K562 (cell line): ENCODE measurements at regions not wholly inside any gene's neighbourhood (a gene's known extent, or its start where the extent isn't known, plus 50 kb on each side); places are given as distances from the start of the nearest gene placed in this dataset.

Experiments used
- CBX5 ChIP-seq: IDR thresholded peaks from 2 replicates; pipeline ENCODE4 v1.6.1; 2014; ENCODE audit warnings: low read depth, borderline replicate concordance
- EZH2 ChIP-seq: IDR thresholded peaks from 2 replicates; pipeline ENCODE4 v1.6.1; 2012; ENCODE audit warnings: low read depth, mild to moderate bottlenecking, inconsistent platforms, low read length, borderline replicate concordance
- SIX5 ChIP-seq, 2 experiments: IDR thresholded peaks; 2 replicates each; pipeline ENCODE4 v1.6.1; 2011; ENCODE audit warnings: low read length in 2 of 2, borderline replicate concordance in 1 of 2, low read depth in 1 of 2, mild to moderate bottlenecking in 1 of 2, moderate library complexity in 1 of 2; ENCODE audit not compliant: insufficient read depth in 1 of 2

- no peak for TF ChIP-seq CBX5
- no peak for TF ChIP-seq EZH2
- no peak for TF ChIP-seq SIX5 (IDR thresholded peaks at IDR 0.05; ENCODE audit: borderline replicate concordance in 1 of 2, insufficient read depth in 1 of 2, low read depth in 1 of 2, low read length in 2 of 2)
These were observed 544.7 kb upstream of the KLF4 start for GRCh38 chr9:108033976-108034964.
